ENCODE measurements at regions not wholly inside any gene's neighbourhood (a gene's known extent, or its start where the extent isn't known, plus 50 kb on each side); places are given as distances from the start of the nearest gene placed in this dataset.
"Not testable (repeated sequence)": the region's sequence is repeated elsewhere in the genome, so short reads cannot be mapped to it uniquely, and the experiment has no call there.

- H3K27me3 Mint-ChIP-seq (ENCODE audit: low read depth in 2 of 2), result no peaks in the 10 kb centered on the region
- no peak overlapping the region for H3K27ac Mint-ChIP-seq
- no peaks in the 10 kb centered on the region for H3K36me3 Mint-ChIP-seq
- H3K9me3 Mint-ChIP-seq, result peaks cover 0 to 2% of the 10 kb centered on the region in 2 donors
- H3K4me1 Mint-ChIP-seq, result no peaks in the 10 kb centered on the region
- DNase-seq (no peak), ATAC-seq (no peak)
- intact Hi-C loops (cut with micrococcal nuclease), result no loop called here
- H3K36me3 ChIP-seq (ENCODE audit: control insufficient read depth, insufficient read depth, low read length), result no peaks in the 10 kb centered on the region
- no peaks in the 10 kb centered on the region for H3K9me3 ChIP-seq (ENCODE audit: control insufficient read depth, insufficient read depth, low read length)
- H3K4me3 ChIP-seq (ENCODE audit: low read length), result no peak overlapping the region
- no peak for TF ChIP-seq CTCF (IDR thresholded peaks at IDR 0.05)
- no peaks in the 10 kb centered on the region for H3K27me3 ChIP-seq (ENCODE audit: control insufficient read depth, insufficient read depth, low read length)
- H3K4me1 ChIP-seq (ENCODE audit: control insufficient read depth, insufficient read depth, low read length), result no peaks in the 10 kb centered on the region
- no peak overlapping the region for H3K4me3 Mint-ChIP-seq
- WGBS (ENCODE audit: insufficient coverage), result 75% methylated on average over 2 of the region's 3 CpGs
- no peak overlapping the region for H3K27ac ChIP-seq (ENCODE audit: low read length)
Observed at GRCh38 chrX:34467437-34467836, 189.6 kb downstream of the TMEM47 start.

GRCh38 chrX:34463220-34463619 lies 193.9 kb downstream of the TMEM47 start:
- H3K27ac Mint-ChIP-seq; H3K36me3 Mint-ChIP-seq; H3K4me3 Mint-ChIP-seq; H3K36me3 ChIP-seq (ENCODE audit: control insufficient read depth, insufficient read depth, low read length); H3K27me3 ChIP-seq (ENCODE audit: control insufficient read depth, insufficient read depth, low read length); H3K9me3 ChIP-seq (ENCODE audit: control insufficient read depth, insufficient read depth, low read length); H3K9me3 Mint-ChIP-seq; intact Hi-C loops (cut with micrococcal nuclease); DNase-seq; ATAC-seq; H3K4me1 Mint-ChIP-seq; H3K4me1 ChIP-seq (ENCODE audit: control insufficient read depth, insufficient read depth, low read length); H3K27ac ChIP-seq (ENCODE audit: low read length); H3K4me3 ChIP-seq (ENCODE audit: low read length); H3K27me3 Mint-ChIP-seq (ENCODE audit: low read depth in 2 of 2): not testable (repeated sequence)
- 67% methylated on average over 1 of the region's 1 CpG for WGBS (ENCODE audit: insufficient coverage)

GRCh38 chrX:34457850-34458249 lies 199.2 kb downstream of the TMEM47 start:
- H3K36me3 ChIP-seq (ENCODE audit: control insufficient read depth, insufficient read depth, low read length); H3K4me3 ChIP-seq (ENCODE audit: low read length); H3K9me3 ChIP-seq (ENCODE audit: control insufficient read depth, insufficient read depth, low read length); H3K4me3 Mint-ChIP-seq; H3K4me1 ChIP-seq (ENCODE audit: control insufficient read depth, insufficient read depth, low read length); H3K27ac ChIP-seq (ENCODE audit: low read length); H3K27me3 Mint-ChIP-seq (ENCODE audit: low read depth in 2 of 2); ATAC-seq; intact Hi-C loops (cut with micrococcal nuclease); DNase-seq; H3K27me3 ChIP-seq (ENCODE audit: control insufficient read depth, insufficient read depth, low read length); H3K4me1 Mint-ChIP-seq; H3K27ac Mint-ChIP-seq: not testable (repeated sequence)
- WGBS (ENCODE audit: insufficient coverage), result 91% methylated on average over 5 of the region's 9 CpGs
- peaks cover 13 to 18% of the 10 kb centered on the region in 2 donors for H3K9me3 Mint-ChIP-seq
- peaks cover 17% of the 10 kb centered on the region for H3K36me3 Mint-ChIP-seq

GRCh38 chrX:34437586-34437985 lies 219.5 kb downstream of the TMEM47 start:
- Mint-ChIP-seq H3K4me1 (no peaks in the 10 kb centered on the region), H3K27ac (no peak overlapping the region), H3K27me3 (ENCODE audit: low read depth in 2 of 2) (no peaks in the 10 kb centered on the region), H3K36me3 (no peaks in the 10 kb centered on the region), H3K9me3 (peaks cover 6 to 17% of the 10 kb centered on the region in 2 donors), H3K4me3 (no peak overlapping the region)
- no peak overlapping the region for H3K27ac ChIP-seq (ENCODE audit: low read length)
- ATAC-seq (no peak), DNase-seq (no peak)
- no peak for TF ChIP-seq CTCF (IDR thresholded peaks at IDR 0.05)
- H3K4me1 ChIP-seq (ENCODE audit: control insufficient read depth, insufficient read depth, low read length), result no peaks in the 10 kb centered on the region
- peaks cover 3% of the 10 kb centered on the region for H3K9me3 ChIP-seq (ENCODE audit: control insufficient read depth, insufficient read depth, low read length)
- intact Hi-C loops (cut with micrococcal nuclease), result no loop called here
- no peaks in the 10 kb centered on the region for H3K27me3 ChIP-seq (ENCODE audit: control insufficient read depth, insufficient read depth, low read length)
- H3K36me3 ChIP-seq (ENCODE audit: control insufficient read depth, insufficient read depth, low read length), result no peaks in the 10 kb centered on the region
- WGBS (ENCODE audit: insufficient coverage), result 59% methylated on average over 3 of the region's 6 CpGs
- no peak overlapping the region for H3K4me3 ChIP-seq (ENCODE audit: low read length)

- H3K4me1 Mint-ChIP-seq, result no peaks in the 10 kb centered on the region
- no peaks in the 10 kb centered on the region for H3K36me3 Mint-ChIP-seq
- intact Hi-C loops (cut with micrococcal nuclease), result no loop called here
- no peaks in the 10 kb centered on the region for H3K27me3 ChIP-seq (ENCODE audit: control insufficient read depth, insufficient read depth, low read length)
- no peaks in the 10 kb centered on the region for H3K36me3 ChIP-seq (ENCODE audit: control insufficient read depth, insufficient read depth, low read length)
- no peaks in the 10 kb centered on the region for H3K27me3 Mint-ChIP-seq (ENCODE audit: low read depth in 2 of 2)
- H3K27ac Mint-ChIP-seq, result no peak overlapping the region
- ATAC-seq (no peak), DNase-seq (no peak)
- peaks cover 9 to 15% of the 10 kb centered on the region in 2 donors for H3K9me3 Mint-ChIP-seq
- no peaks in the 10 kb centered on the region for H3K4me1 ChIP-seq (ENCODE audit: control insufficient read depth, insufficient read depth, low read length)
- TF ChIP-seq CTCF (IDR thresholded peaks at IDR 0.05), result no peak
- no peak overlapping the region for H3K27ac ChIP-seq (ENCODE audit: low read length)
- H3K4me3 Mint-ChIP-seq, result no peak overlapping the region
- H3K4me3 ChIP-seq (ENCODE audit: low read length), result no peak overlapping the region
- no peaks in the 10 kb centered on the region for H3K9me3 ChIP-seq (ENCODE audit: control insufficient read depth, insufficient read depth, low read length)
Observed at GRCh38 chrX:34426334-34426733, 230.8 kb downstream of the TMEM47 start.

All from natural killer cell (primary cell).